NCI-H82 treated with DMSO at 0.1 percent for 48 hours (cell line): ENCODE measurements at regions not wholly inside any gene's neighbourhood (a gene's known extent, or its start where the extent isn't known, plus 50 kb on each side); places are given as distances from the start of the nearest gene placed in this dataset.

Source experiments
- DNase-seq: peaks from one replicate; lab custom pipeline; 2025; ENCODE audit not compliant: unreplicated experiment; lab: John Stamatoyannopoulos, UW

- no peak for DNase-seq
Observed at GRCh38 chr5:4180703-4181102, 585.1 kb downstream of the IRX1 start.

DNA sequence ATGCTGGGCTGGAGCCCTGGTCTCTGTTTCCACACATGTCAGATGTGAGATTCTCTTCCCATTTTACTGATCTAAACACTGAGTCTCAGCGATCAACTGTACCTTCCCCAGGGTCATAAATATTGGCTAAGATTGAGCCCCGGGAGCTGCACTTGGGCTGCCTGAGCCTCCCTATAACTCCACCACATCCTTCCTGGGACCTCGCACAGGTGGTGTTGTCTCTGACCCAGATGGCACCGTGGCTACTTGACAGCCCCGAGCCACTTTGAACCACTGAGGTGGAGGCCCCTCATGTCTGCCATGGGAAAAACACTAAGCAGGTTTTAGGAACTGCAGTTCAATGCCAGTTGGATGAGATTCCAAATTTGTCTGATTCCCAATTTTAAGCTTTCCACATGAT is 586.5 kb downstream of the IRX1 start:
- no peak for DNase-seq

DNA sequence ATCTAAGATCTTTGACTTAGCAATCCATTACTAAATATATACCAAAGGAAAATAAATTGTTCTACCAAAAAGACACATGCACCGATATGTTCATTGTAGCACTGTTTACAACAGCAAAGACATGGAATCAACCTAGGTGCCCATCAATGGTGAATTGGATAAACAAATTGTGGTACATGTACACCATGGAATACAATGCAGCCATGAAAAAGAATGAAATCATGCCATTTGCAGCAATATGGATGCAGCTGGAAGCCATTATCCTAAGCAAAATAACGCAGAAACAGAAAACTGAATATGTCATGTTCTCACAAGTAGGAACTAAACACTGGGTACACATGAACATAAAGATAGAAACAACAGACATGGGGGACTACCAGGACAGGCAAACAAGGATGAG is 589.5 kb downstream of the IRX1 start:
- DNase-seq, result no peak

GRCh38 chr5:4188704-4189103 is 593.1 kb downstream of the IRX1 start:
- no peak for DNase-seq

GRCh38 chr5:4189317-4189716 is 593.7 kb downstream of the IRX1 start:
- no peak for DNase-seq

DNA sequence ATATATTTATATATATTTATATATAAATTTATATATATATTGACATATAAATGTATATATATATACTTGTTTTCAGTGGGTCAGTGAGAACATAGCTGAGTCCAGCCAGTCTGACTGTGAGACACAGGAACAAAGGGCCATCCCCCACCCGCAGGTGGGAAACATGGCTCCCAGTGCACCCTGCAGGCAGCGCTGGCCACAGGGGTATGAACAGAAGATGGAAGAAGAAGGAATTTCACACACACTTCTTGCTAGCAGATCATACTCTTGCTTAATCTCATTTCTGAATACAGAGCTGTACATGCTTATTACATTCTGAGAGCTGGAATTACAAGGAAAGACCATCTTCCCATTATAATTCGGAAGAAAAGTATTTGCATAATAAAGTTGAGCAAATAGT is 595.4 kb downstream of the IRX1 start:
- no peak for DNase-seq

GRCh38 chr5:4191703-4192102 is 596.1 kb downstream of the IRX1 start:
- DNase-seq, result no peak

- DNase-seq, result no peak
Observed at GRCh38 chr5:4192111-4192510, 596.5 kb downstream of the IRX1 start.

DNA sequence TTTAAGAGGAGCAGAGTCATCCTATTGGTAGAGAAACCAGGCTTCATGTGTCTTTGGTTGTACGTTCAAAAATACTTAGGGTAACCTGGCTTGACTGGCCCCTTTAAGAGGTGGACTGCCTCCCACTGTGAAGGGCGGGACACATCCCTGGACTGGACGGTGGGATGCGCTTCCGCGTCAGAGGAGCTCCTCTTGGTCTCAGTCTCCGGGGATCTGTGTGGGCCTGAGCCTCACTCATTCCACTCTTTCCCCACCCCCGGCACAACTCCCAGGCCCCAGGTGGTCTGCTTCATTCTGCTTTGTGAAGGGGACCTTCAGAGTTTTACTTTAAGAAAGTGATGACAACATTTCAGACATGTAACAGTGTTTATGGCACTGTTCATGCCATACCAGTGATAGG is 601.1 kb downstream of the IRX1 start:
- DNase-seq, result no peak

DNA sequence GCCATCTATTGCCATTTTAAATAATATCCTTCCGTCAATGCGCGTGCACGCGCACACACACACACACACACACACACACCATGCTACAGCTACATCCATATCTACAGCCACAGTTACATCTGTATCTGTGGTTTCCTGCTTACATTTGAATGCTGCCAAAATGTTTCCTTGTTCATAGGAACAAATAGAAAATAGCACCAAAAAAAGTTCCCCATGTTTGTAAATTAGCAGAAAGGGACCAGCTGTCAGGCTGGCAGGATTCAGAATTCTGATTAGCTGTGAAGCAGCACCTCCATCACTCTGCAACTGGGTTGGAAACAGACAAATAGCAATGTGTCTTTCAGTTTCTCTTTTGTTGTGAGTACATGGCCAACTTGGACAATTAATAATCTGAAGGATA is 601.5 kb downstream of the IRX1 start:
- DNase-seq, result no peak

GRCh38 chr5:4198461-4198860 is 602.8 kb downstream of the IRX1 start:
- peak; percentile 84 for DNase-seq

DNA sequence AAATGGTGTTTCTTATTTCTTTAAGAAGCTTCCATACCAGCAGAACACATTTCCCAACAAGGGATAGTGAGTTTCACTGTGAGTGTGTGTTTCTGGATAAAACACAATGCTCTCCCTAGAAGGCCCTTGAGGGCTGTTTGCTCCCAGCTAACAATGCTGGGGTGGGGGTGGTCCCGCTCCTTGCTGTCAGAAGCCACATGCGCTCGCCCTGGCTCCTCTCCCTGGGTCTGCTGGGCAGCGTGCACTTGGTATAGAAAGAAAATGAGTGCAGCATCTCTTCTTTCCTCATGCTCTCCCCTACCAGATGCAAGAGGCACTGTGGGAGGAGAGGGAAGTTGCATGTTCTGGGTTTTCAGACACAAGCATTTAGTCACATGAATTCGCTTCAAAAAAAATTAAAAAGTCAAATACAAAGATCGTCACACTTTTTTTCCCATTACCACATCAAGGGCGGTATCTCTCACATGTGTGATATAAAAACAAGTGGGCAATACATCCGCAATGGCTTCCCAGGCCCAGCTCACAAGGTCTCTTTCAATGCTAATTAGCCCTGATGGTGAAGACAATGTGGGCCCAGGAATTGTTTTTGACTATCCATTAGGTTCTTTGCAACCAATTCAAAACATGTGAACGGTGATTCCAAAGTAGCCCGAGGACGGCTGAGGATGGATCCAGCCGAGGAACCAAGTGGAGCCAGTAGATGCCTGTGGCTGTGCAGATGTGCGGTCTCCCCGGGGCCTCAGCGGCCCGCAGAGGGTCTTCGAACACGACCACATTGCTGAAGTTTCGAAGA is 603.6 kb downstream of the IRX1 start:
- no peak for DNase-seq

GRCh38 chr5:4203146-4203545 is 607.5 kb downstream of the IRX1 start:
- no peak for DNase-seq

DNA sequence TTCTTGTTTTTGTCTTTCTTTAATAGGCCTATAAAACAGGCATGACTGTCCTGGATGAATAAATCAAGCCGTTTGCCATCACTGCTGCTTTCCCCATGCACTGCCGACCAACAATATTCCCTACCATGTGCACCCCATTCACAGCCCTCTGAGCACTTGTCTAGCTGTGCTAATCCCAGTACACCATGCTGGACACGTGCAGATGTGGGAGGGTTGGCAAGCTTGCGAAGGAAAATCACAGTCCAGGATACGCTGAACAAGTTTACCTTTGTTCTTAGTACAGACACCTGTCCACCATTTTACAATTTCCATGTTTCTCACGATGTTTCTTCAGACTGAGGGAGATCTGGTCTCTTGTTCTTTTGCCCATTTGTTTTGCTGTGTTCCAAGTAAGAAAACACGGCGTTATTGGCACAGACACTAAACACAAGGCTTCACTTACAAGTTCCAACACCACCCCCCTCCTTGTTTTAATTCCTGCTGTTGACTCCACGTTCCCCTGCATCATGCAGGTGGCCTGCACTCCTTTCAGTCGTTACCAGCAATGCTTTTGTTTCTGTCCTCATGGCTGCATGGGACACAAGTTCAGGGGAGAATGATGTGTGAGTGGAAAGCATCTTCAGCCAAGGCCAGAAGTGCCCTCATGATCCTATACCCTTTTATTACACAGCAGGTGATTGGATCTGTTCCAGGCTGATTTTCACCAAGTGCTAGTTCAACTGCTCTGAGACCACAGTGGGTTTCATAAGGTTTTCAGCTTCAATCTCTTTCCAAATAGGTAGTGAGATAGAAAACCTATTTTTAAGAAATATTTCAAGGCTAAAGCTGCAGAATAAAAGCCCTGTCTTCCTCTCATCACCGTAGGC is 608.9 kb downstream of the IRX1 start:
- DNase-seq, result no peak

DNA sequence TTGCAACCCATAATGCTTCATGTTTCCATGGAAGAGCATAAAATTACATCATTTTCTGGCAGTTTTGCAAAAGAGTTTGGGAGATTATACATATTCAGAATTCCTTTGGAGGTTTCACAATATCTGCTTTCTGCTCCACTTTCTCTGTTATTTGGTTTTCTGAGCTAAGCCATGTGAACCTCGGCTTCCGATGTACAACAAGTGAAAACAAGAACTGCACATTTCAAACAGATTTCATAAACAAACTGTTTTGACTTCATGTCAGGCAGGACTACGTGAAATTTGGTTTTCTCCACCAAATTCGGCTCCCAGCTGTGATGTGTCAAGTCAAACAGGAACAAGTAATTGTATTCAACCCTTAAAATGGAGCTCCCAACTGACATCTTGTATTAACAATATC is 609.8 kb downstream of the IRX1 start:
- DNase-seq, result no peak

DNA sequence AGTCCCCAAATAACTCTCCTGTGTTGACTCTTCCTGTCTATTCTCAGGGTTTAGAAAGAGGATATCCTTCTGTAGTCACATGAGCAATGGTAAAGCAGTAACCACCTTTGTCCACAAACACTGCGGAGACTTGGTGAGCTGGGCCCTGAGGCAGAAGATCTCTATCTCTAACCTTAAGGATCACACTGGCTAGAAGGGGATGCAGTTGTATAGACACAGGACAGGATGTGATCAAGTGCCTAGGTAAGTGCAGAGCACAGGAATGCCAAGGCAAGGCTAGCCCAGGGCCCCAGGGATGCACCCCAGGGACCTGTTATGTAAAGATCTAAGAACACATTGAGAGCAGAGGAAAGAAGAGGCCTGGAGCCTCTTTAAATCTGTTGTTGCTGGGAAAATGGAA is 610.5 kb downstream of the IRX1 start:
- DNase-seq, result no peak

DNA sequence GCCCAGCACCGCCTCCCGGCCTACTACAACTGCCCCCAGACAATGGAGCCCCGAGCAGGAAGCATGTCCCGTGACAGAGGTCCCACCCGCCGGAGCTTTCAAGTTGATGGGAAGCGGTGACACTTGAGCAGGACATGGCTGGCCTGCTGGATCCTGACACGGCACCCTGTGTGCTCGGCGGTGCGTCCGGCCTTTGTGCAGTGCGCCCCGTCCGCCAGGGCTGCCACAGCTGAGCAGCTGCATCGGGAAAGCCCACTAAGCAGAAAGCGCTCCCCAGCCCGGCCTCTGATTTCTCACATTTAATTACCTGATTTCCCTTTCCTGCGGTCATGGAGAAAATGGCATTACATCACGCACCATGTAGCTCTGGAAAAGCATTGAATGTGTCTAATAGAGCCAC is 611.9 kb downstream of the IRX1 start:
- DNase-seq, result no peak

DNA sequence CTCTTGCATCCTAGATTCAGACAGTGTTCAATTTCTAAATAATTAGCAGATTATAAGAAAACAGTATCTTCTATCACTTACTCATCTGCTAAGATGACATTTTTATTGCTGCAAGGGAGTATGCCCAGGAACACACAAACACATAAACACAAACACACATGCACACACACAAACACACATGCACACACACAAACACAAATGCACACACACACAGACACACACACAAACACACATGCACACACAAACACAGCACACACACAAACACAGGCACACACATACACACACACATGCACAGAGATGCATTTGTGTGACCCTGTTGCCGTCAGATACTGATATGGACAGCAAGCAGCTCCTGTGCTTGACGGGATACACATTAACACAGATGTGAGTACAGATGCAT is 612.9 kb downstream of the IRX1 start:
- no peak for DNase-seq

GRCh38 chr5:4208996-4209395 is 613.4 kb downstream of the IRX1 start:
- DNase-seq, result no peak

- DNase-seq, result no peak
Observed at GRCh38 chr5:4212071-4212739, 616.6 kb downstream of the IRX1 start.

DNA sequence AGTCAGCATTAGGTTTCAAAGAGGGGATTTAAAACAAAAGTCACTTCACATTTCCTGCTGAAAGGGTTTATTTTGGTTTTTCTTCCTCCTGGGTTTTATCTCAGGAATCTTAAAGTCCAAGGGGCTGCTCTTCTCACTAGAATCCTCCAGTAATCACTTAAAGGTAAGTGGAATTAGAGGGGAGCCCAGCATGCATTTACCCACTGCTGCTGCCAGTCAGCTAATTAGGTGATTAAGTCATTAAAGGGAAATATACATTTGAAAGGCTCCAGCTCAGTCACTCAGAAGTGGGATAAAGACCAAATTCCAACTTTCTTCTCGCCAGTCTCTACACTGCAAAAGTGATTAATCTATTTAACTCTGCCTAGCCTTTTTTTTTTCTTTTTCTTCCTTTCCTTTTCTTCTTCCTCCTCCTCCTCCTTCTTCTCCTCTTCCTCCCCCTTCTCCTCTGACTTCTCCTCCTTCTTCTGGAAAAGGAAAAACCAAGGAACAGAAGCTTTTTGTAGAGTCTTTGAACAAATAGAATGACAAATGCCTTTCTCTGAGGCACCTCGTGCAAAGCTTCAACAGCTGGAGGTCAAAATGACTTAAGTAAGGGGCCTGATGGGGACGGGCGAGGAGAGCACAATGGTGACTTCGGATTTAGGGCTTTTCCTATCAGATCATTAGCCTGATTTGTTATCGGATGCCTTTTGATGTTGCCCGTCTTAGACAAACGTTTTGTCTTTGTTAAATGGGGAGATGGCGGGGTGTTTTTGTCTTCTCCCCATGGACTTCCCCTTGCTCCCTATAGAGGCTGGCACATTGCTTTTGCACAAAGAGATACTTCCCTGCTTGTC is 617.6 kb downstream of the IRX1 start:
- peak; percentile 40 for DNase-seq
